Right kidney (tissue), 1 donor: ENCODE measurements at regions not wholly inside any gene's neighbourhood (a gene's known extent, or its start where the extent isn't known, plus 50 kb on each side); places are given as distances from the start of the nearest gene placed in this dataset.

Source experiments
- DNase-seq: peaks from one replicate; pipeline ENCODE4 v3.0.0-alpha.2; 2016

DNA sequence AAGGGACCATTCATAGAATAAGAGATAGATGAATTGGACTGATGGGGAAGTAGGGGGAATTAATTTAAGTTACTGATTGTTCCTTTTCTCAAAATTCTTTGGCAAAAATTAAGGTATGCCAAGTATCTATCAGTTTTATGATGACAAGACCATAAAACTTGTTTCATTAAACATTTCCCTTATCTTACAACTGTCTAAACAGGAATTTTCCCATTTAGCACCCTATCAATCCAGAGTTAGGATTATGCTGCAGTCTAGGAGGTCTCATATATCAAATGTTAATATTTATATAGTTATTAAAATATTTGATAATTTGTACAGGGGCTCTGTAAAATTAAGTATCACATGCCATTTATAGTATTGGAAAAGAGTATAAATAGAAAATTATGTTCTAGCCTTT lies 51.5 kb upstream of the ARID1B start:
- DNase-seq: no peak

DNA sequence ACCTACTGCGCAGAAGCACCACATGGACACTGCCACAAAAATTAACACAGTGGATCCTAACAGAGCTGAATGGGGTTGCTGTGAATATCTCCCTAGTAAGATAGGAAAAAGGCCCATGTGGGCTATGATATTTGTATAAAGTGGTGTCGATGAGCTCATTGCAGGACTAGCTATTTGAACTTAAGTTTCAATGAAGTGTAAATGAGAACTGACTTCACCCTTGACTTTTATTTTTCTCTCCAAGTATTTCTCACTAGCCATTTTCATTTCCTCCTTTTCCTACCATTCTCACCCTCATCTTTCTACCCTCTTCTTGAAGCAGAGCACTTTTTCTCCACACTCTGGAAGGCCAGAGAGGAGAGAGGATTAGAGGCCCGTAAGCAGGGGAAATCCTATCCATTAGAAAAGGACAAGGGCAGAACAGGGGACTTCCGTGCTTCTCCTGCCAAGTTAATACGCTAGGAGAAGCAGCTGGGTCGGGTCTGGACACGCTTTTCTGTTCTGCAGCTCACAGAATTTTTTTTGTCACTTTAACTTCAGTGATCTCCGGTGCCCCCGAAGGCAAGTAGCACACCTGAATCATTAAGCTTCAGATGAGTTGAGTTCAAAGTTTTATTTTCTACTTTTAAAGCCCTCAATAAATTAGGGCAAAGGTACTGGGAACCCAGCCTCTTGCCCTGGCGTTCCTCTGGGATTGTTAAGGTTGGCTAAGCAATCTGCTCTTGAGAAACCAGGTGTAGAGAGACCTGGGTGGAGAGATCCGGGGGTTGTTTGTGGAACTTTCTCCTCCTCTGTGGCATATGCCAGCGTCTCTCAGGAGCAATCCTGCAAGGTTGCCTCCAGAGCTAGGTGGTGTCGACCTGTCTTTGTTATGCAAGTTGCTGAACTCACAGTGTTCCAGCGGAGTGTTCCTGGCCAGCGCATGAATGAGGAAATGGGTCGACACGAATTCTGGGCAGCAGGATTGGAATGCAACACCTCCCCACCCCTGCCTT lies 56.2 kb upstream of the ARID1B start:
- DNase-seq: peak; percentile 65

DNA sequence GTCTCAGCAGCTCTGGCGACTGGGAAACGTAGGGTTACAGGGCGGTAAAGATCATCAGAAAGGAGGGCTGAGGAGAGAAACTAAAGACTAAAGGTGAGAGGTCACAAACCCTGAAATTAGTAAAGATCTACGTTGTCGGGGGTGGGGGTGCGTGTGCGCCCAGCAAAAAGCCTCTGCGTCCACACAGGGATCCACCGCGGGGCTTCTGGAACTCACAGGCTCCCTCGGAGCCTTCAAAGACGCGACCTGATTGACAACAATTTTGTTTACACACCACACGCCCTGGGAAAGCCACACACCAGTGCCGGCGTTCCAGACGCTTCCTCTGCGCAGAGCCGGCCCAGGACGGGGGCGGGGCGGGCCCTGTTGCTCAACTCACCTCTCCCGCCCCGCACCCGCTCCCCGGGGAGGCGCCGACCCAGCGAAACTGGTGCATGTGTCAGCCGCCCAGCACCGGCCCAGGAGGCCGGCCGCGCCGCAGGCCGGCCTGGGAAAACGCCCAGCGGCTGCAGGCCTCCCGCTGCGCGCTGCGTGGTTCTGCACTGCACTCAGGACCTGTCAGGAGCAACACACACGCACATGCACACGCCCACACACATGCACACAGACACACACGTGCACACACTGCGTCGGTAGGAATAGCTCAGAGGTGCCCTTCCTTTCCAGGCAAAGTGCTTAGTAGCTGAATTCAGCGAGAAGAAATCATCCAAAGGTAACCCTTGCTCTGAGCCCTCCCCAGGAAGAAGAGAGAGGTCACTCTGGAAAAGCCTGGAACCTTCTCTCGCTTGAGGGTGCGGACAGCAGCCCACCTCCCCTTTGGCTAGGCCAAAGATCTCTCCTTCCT lies 57.2 kb upstream of the ARID1B start:
- peak; percentile 85 for DNase-seq

DNA sequence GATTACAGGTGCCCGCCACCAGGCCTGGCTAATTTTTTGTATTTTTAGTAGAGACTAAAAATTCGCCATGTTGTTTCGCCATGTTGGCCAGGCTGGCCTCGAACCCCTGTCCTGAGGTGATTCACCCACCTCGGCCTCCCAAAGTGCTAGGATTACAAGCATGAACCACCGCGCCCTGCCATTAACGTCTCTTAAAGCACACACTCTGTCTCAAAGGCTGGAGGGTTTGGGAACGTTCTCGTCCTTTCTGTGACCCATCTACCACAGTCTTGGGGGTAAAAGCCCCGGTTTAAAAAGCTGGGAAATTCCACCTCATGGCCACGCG lies 57.8 kb upstream of the ARID1B start:
- DNase-seq: no peak

DNA sequence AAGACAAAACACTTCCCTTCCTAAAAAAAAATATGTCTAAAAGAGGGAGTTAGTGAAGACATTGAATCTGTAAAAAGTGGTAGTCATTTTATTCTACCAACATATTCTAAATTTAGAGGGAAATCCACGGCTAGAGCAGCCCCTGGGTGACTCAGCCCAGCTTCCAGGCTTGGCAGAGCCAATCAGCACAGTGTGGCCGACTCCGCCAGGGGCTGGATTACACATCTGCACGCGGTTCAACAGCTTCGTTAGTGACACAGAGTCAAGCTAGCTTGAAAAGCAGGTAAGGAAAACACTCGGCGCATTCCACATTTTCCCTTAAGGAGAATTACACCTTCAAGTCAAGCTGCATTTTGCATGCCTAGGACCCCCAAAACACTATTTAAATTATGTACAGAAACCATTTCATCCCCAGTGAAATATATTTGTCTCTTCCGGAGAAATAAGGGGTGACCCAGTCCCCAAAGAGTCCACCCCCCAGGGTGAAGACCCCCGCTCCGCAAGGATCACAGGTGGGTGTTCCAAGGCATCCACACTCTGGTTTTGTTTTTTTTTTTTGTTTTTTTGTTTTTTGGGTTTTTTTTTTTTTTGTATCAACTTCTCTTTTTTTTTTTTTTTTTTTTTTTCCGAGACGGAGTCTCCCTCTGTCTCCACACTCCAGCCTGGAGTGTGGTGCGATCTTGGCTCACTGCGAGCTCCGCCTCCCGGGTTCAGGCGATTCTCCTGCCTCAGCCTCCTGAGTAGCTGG lies 58.4 kb upstream of the ARID1B start:
- DNase-seq: no peak

DNA sequence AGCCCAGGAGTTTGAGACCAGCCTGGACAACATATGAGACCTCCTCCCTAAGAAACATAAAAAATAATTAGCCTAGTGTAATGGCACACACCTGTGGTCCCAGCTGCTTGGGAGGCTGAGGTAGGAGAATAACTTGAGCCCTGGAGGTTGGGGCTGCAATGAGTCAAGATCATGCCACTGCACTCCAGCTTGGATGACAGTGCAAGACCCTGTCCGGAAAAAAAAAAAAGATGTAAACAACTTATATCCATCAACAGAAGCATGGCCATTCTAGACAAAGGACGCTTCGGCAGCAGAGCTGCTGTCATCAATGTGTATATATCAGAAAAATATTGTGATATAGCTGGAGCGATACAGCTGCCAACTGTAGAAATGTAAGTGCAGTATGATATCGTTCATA lies 59.6 kb upstream of the ARID1B start:
- no peak for DNase-seq

DNA sequence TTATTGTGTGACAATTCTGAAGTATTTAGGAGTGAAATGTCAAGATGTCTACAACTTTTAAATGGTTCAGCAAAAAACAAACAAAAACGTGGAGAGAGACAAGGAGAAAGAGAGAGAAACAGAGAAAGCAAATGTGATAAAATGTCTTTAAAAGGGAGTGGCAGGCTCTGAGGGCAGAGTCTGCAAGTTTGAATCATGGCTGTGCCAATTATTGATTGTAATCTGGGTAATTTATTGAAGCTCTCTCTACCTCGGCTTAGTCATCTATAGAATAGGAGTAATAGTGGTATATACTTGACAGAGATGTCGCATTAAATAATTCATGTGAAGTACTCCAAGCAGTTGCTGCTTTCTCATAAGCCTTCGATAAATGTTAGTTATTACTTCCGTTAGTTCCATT lies 61.3 kb upstream of the ARID1B start:
- DNase-seq: no peak

DNA sequence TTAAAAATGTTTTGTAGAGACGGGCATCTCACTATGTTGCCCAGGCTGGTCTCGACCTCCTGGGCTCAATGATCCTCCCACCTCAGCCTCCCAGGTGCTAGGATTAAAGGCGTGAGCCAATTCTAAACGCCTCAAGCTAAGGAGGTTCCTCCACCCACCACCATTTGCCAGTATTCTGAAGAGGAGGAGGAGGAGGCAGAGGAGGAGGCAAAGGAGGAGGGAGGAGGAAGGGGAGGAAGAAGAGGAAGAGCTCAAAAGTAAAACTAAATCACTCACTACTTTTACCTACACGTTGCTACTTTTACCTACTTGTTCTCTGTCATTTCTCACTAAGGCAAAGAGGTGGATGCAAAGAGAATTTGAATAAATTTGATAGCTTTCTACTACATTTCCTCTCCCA lies 63.6 kb upstream of the ARID1B start:
- no peak for DNase-seq

DNA sequence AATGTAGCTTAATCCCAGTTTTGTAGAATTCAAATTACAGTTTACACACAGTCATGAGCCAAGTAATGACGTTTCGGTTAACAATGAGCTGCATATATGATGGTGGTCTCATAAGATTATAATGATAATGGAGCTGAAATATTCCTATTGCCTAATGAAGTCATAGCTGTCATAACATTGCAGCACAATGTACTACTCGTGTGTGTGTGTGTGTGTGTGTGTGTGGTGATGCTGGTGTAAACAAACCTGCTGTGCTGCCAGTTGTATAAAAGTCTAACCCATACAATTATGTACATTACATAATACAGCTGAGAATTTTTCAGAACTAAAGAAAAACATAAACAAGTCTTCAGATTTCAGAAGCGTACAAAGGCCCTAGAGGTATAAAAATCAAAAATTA lies 66.7 kb upstream of the ARID1B start:
- no peak for DNase-seq

DNA sequence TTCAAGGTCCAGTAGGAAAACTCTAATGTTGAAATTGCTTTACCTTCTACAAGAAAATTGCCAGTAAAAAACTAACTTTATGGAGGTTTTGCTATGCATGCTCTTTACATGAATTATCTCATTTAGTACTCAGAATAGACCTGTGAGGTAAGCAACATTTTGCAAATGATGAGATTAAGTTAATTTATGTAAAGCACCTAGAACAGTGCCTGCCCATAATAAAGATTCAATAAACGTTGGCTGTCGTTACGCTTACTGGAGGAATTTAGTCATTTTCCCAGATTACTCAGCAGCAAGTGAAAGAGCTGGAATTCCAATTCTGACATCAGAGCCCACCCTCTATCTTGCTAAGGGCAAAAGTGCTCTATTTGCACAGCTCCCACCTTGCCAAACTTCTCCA lies 69.4 kb upstream of the ARID1B start:
- no peak for DNase-seq

DNA sequence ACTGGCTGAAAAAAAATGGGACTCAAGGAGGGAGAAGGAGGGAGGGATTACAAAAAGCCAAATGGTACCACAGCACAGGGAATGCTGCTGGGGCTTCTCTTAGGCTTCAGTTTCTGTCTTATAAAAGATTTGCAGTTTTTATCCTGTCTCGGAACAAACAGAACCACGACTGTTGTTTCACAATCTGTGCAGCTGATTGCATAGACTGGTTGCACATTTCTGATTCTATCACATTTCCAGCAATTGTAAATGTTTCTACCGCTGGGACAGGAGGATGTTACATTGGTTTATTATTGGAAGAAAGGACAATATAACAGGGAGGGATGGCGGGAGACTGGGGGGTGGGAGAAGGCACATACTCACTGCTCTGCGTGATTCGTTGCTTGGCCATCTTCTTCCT lies 73.5 kb upstream of the ARID1B start:
- DNase-seq: no peak

DNA sequence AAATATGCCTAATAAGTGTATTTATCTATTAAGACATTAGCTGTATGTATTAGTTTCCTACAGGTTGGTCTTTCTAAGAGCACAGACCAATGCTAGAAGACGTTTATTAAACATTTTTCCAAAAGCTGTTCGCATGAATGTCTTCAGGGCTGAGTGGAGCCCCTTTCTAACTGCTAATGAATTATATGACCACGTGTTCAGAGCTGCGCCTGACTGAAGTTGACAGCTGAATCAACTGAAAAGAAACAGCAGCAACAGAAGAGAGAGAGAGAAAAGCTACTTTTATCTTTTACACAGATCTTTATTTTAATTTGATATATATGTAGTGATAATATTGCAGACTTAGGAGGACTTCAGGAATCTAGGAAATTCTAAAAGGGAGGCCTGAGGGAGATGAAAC lies 75.2 kb upstream of the ARID1B start:
- no peak for DNase-seq

DNA sequence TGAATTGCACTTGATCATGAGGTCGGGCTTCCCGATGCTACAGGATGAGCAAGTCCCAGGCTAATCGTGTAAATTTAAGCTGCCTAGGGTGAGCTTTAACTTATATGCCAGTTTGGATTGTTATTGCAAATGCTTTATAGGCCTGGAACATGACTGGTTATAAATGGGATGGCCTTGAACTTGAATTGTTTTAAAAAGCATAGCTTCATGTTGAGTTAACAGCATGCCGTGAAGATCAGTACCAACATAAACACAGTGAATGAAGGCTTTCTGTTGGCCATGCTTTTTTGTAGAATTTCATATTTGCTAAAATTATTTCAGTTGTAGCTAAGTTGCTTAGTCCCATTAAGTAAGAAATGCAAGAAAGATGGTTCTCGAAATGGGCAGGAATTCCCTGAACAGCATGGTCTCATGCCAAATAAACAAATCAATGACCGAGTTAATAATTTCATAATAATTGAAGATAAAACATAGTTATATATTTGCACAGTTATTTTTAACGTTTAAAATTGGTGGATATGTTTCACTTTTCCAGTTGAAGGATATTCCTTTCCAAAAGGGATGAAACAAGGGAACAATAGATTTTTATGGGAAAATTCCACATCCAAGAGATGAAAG lies 76.6 kb upstream of the ARID1B start:
- DNase-seq: no peak

DNA sequence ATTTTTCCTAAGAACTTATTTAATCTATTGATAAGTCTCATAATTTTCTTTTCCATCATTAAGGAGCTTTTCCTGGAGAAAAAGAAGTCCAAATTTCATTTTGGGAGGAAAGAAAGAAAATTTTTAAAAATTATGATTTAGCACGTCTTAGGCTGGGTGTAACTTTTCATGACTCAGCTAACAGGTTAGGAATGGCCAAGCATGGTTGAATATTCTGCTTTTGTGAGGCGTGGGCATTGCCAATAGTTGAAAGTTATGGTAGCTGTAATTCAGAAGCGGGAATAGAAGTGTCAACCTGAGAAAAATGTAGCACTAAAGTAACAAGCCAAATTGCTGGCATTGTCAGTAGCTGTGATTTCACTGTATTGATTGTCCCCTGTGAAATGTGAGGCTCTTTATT lies 77.2 kb upstream of the ARID1B start:
- no peak for DNase-seq

DNA sequence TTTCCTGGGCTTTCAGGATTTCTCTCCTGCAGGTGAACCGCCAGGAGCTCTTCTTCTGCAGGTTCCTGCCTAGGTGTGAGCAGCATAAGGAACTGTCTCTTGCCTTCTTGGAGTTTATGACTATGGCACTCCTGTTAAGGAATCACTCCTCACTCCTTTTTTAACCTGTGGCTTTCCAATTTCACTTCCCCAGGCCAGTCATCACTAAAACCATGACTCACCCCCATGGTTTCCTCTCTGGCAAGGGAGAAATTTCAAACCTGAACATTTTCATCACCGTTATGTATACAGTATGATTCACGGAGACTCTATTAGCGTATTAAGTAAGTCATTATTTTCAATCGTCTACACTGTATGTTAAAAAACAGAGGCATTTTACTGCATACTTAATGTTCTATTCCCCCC lies 78.2 kb upstream of the ARID1B start:
- DNase-seq: no peak

DNA sequence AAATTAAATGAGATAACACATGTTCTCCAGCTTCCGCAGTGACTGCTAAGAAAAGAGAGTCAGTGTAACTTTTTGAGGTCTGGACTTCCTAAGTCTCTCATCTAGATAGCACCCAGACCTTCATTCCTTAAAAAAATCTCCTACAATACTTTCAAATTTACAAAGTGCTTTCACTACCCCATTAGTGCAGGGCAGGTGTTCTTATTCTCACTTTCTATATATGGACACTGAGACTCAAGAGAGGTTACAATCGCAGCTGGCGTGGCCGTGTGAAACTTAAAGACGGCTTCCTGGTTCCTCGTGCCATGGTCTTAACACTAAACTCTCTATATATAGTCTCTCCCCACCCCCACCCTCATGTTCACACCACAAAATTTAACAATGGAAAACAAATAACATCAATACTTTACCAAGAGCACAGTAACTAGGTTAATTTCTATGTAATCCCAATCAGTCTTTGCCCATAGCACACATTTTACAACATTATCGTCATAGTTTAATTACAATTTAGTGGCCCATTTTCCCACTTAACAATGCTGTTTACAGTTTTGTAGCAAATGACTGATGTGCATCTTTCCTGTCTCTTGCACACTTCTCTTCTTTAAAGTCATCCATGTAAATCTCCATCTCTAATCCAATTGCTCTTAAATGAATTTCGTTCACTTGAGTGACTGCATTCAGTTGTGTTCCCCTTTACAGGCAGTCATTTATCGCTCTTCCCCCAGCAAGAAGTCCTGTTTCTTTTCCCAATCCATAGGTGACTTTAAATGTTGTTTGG lies 78.8 kb upstream of the ARID1B start:
- DNase-seq: no peak

DNA sequence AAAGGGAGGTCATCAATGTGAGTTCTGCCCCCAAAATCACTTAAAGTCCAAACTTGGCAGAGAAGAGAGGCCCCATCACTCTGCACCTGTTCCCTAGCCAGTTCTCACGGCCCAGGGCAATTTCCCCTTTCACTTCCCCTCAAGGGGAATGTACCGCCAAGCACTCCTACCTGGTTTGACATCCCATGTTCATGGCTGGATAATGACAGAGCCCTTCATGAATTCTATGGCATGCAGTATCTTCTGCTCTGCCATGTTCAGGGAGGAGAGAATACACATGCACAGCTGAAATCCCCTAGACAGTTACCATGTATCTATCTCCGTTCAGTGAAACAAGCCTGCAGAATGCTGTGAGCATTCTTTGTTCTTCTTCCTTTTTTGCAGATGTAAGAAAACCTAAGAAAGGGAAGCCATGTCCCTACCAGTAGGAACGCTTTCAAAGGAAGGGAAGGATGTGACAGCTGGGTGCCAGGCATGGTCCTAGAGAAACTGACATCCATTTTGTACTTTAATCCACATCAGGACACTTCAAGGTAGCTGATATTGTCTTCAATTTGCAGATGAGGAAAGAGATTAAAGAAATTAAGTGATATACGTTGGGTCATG lies 79.8 kb upstream of the ARID1B start:
- no peak for DNase-seq

DNA sequence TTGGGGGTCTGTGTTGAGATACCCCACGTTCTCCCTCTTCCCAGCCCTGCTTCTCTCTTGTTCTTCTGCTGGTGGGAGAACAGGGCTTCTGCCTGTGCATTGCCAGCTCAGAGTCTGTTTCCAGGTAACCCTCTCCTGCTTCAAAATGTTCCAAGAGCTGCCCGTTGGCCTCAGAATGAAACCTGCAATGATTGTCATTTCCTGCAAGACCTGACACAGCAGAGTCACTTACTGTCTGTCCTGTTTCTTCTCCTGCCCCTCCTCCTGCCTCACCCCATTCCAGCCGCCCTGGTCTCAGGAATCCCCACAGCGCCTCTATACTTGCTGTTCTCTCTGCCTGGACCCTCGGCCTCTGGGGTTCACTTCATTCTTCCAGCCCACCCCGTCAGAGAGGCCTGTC lies 81.4 kb upstream of the ARID1B start:
- no peak for DNase-seq

DNA sequence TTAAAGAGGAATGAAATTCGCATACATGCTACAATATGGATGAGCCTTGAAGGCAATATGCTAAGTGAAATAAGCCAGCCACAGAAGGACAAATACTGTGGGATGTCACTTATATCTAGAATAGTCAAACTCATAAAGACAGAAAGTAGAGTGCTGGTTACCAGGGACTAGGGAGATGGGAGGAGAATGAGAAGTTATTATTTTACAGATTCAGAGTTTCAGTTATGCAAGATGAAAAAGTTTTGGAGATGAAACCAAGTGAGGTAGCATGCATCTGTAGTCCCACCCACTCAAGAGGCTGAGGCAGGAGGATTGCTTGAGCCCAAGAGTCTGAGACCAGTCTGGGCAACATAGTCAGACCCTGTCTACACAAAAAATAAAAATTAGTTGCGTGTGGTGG lies 82.5 kb upstream of the ARID1B start:
- no peak for DNase-seq

DNA sequence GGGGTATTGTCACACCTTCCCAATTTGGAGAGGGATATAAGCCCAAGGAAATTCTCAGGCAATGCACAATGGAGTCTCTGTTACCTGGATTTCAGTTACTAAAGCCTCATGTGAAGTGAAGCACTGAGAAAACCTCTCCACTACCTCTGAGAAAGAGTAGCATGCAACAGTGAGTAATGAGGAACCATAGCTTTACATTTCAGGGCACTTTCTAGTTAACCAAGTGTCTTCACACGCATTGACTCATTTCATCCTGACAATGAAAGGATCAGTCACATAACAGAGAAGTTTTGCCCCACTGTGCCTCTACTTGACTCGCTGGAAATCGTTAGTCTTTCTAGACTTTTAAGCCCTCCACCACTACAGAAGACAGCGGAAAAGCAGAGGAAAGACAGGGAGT lies 86.2 kb upstream of the ARID1B start:
- no peak for DNase-seq

DNA sequence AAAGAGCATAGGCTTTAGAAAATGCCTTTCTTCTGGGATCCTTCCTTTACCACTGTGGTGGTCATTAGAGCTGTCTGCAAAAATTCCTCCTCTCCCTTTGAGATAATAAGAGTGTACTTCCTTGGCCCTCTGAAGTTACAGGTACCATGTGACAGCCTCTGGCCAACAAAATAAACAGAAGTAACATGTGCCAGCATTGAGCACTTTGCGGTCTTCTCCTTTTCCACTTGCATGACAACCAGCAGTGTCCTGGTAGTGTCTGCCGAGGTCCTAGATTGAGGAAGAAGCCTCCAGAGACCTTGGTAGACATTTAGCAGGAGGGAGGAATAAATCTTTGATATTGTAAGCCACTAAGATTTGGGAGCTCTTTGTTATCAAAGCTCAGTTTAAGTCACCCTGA lies 87.5 kb upstream of the ARID1B start:
- no peak for DNase-seq
